ENCODE measurements at regions not wholly inside any gene's neighbourhood (a gene's known extent, or its start where the extent isn't known, plus 50 kb on each side); places are given as distances from the start of the nearest gene placed in this dataset.

DNA sequence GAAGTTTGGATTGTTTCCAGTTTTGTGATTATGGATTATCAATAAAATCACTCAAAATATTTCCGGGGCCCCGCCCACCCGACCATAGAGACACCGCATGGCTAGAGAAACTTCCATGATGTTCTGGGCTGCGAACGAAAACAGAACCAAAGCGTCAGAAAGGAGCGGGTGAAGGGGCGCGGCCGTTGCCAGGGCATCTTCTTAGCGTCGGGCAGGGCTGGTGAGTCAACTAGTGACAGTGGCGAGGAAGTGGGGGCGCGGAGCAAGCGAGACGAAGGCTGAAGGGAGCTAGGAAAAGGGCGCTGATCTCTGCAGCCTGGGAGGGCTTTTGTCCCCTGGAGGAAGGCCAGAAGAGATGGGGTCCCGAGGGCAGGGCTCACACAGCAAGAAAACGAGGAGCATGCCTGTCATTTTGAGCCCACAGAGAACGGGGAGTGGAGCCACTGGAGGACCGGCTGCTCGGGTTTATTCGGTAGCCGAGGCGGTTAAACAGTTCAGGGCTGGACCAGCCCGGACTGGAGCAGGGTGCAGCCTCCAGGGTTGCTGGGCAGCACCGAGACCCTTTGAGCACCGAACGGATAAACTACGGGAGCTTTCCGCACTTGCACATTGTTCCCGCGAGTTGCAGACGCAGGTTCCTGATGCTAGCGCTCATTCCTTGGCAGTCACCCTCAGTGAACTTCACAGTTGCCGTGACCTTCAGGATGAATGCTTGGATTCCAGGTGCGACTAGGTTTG lies 298.1 kb upstream of the TRPC5 start:
- Histone ChIP-seq H3K36me3 (ENCODE audit: control insufficient read depth, insufficient read depth, low read length) (no peaks in the 10 kb centered on the region), H3K79me2 (no peaks in the 10 kb centered on the region), H3K4me3 (ENCODE audit: low read depth, low read length) (no peak overlapping the region), H3K4me1 (no peaks in the 10 kb centered on the region), H3K27ac (no peak overlapping the region), H3K4me2 (ENCODE audit: low read length) (no peak overlapping the region), H3K9ac (no peak overlapping the region), H2AFZ (no peak overlapping the region), H3K9me3 (ENCODE audit: control insufficient read depth, low read length) (no peaks in the 10 kb centered on the region), H3K27me3 (ENCODE audit: control insufficient read depth, insufficient read depth, low read length) (no peaks in the 10 kb centered on the region)
- no peak for TF ChIP-seq CTCF (IDR thresholded peaks at IDR 0.05)

GRCh38 chrX:112377481-112377880 lies 294.9 kb upstream of the TRPC5 start:
- no peaks in the 10 kb centered on the region for H3K79me2 ChIP-seq
- no peaks in the 10 kb centered on the region for H3K9me3 ChIP-seq (ENCODE audit: control insufficient read depth, low read length)
- no peaks in the 10 kb centered on the region for H3K27me3 ChIP-seq (ENCODE audit: control insufficient read depth, insufficient read depth, low read length)
- TF ChIP-seq CTCF (IDR thresholded peaks at IDR 0.05): no peak
- no peak overlapping the region for H3K9ac ChIP-seq
- no peak overlapping the region for H3K4me3 ChIP-seq (ENCODE audit: low read depth, low read length)
- no peaks in the 10 kb centered on the region for H3K36me3 ChIP-seq (ENCODE audit: control insufficient read depth, insufficient read depth, low read length)
- H3K4me1 ChIP-seq: no peaks in the 10 kb centered on the region
- no peak overlapping the region for H3K27ac ChIP-seq
- H2AFZ ChIP-seq: no peak overlapping the region
- H3K4me2 ChIP-seq (ENCODE audit: low read length): no peak overlapping the region

DNA sequence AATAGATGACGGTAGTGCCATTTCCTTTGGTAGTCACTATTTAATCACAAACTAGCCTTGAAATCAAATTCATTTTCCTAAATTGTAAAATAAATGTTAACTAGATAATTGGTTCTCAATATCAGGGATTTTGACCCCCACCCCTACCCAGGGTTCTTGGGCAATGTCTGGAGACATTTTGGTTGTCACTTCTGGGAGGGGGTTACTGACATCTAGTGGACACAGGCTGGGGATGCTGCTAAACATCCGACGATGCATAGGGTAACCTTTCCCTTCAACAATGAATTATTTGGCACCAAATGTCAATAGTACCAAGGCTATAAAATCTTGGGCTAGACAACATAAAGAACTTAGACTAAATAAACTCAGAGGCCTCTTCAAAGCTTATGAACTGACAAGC lies 285.8 kb upstream of the TRPC5 start:
- H3K9me3 ChIP-seq (ENCODE audit: control insufficient read depth, low read length): no peaks in the 10 kb centered on the region
- no peaks in the 10 kb centered on the region for H3K4me1 ChIP-seq
- TF ChIP-seq CTCF (IDR thresholded peaks at IDR 0.05): no peak
- H3K9ac ChIP-seq: no peak overlapping the region
- no peak overlapping the region for H3K4me2 ChIP-seq (ENCODE audit: low read length)
- no peak overlapping the region for H2AFZ ChIP-seq
- H3K79me2 ChIP-seq: no peaks in the 10 kb centered on the region
- no peaks in the 10 kb centered on the region for H3K36me3 ChIP-seq (ENCODE audit: control insufficient read depth, insufficient read depth, low read length)
- H3K4me3 ChIP-seq (ENCODE audit: low read depth, low read length): no peak overlapping the region
- no peaks in the 10 kb centered on the region for H3K27me3 ChIP-seq (ENCODE audit: control insufficient read depth, insufficient read depth, low read length)
- no peak overlapping the region for H3K27ac ChIP-seq

DNA sequence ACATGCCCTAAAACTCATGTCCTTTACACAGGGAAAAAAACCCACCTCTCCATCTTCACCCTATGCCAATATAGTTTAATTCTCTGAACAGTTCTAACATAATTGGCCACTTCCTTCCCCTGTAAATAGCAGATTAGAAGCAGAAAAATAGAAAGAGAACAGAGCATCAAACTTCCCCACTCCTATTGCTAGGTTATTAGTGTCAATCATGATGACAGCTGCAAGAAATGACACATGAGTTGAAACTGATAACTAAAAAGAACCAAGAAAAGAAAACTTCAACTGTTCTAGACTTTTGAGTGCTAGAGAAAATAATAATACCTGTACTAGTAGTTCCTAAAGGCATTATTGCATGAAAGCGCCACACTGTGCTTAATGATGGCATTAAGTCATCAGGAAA lies 284.5 kb upstream of the TRPC5 start:
- Histone ChIP-seq H2AFZ (no peak overlapping the region), H3K79me2 (no peaks in the 10 kb centered on the region), H3K4me2 (ENCODE audit: low read length) (no peak overlapping the region), H3K27ac (no peak overlapping the region), H3K9ac (no peak overlapping the region), H3K4me1 (no peaks in the 10 kb centered on the region), H3K9me3 (ENCODE audit: control insufficient read depth, low read length) (no peaks in the 10 kb centered on the region), H3K36me3 (ENCODE audit: control insufficient read depth, insufficient read depth, low read length) (no peaks in the 10 kb centered on the region), H3K4me3 (ENCODE audit: low read depth, low read length) (no peak overlapping the region), H3K27me3 (ENCODE audit: control insufficient read depth, insufficient read depth, low read length) (no peaks in the 10 kb centered on the region)
- TF ChIP-seq CTCF (IDR thresholded peaks at IDR 0.05): no peak

DNA sequence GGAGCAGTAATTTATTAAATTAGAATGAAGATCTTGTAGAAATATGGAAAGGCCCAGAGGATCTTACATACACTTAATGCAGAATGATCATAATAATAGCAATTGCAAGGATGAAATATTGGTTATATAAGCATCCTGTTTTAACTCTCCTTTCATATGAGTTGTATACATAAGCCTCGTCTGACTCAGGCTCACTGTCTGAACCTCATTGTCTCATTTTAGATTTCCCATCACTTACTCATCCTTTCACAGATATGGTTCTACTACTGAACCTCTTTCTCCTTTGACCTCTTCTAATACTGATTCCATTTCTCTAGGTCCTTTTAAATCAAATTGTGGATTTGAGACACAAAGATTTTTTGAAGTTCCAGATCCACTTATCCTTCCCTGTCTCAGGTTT lies 277.3 kb upstream of the TRPC5 start:
- no peaks in the 10 kb centered on the region for H3K79me2 ChIP-seq
- H3K4me2 ChIP-seq (ENCODE audit: low read length): no peak overlapping the region
- no peak overlapping the region for H2AFZ ChIP-seq

More for the DNA sequence above, 277.3 kb upstream of the TRPC5 start:
- Histone ChIP-seq H3K27me3 (ENCODE audit: control insufficient read depth, insufficient read depth, low read length) (no peaks in the 10 kb centered on the region), H3K9me3 (ENCODE audit: control insufficient read depth, low read length) (no peaks in the 10 kb centered on the region), H3K36me3 (ENCODE audit: control insufficient read depth, insufficient read depth, low read length) (no peaks in the 10 kb centered on the region), H3K9ac (no peak overlapping the region), H3K4me1 (no peaks in the 10 kb centered on the region), H3K4me3 (ENCODE audit: low read depth, low read length) (no peak overlapping the region), H3K27ac (no peak overlapping the region)
- no peak for TF ChIP-seq CTCF (IDR thresholded peaks at IDR 0.05)
